LoVo (cell line): ENCODE measurements at regions not wholly inside any gene's neighbourhood (a gene's known extent, or its start where the extent isn't known, plus 50 kb on each side); places are given as distances from the start of the nearest gene placed in this dataset.

ENCODE experiments used
- DNase-seq: peaks from one replicate; pipeline ENCODE4 v3.0.0-alpha.2; 2016; ENCODE audit warnings: low spot score

GRCh38 chr21:14722841-14723483 is 176.8 kb upstream of the SAMSN1 start:
- DNase-seq: no peak

DNA sequence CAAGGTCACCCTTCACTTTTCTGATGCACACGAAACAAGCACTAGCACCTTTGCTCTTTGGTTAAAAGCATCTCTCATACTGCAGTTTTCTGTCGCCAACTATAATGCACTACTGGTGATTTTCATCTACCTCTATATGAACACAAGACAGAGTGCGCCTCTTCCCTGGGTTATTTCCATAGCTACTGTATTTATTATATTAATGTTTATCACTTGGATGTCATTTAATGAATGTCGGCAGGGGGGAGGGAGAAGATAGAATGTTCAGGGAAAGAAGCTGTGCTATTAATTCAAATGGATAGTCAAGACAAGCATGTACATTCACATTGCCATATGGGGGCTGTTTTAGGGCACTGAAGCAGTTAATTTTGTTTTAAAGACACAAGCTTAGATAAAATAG is 174.1 kb upstream of the SAMSN1 start:
- DNase-seq: no peak

- no peak for DNase-seq
Observed at GRCh38 chr21:14718951-14719350, 172.8 kb upstream of the SAMSN1 start.

DNA sequence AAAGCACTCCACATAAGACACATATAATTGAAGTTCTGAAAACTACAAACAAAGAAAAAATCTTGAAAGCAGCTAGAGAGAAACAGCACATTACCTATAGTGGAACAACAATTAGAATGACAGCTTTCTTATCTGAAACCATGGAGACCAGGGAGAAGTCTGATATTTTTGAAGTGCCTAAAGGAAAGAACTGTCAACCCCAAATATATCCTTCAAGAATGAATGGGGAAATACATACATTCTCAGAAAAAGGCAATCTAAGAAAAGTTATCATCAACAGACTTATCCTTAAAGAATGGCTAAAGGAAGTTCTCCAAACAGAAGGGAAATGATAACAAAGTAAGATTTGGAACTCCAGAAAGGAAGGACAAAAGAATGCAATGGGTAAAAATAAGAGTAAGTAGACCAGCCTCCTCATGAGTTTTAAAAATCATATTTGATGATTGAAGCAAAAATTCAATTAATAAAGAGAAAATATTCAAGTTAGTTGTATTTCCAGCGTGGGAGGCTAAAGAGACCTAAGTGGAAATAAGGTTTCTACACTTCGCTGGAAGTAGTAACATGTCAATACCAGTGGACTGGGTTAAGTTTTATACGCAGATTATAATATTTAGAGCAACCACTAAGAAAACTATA is 170.8 kb upstream of the SAMSN1 start:
- DNase-seq: no peak

DNA sequence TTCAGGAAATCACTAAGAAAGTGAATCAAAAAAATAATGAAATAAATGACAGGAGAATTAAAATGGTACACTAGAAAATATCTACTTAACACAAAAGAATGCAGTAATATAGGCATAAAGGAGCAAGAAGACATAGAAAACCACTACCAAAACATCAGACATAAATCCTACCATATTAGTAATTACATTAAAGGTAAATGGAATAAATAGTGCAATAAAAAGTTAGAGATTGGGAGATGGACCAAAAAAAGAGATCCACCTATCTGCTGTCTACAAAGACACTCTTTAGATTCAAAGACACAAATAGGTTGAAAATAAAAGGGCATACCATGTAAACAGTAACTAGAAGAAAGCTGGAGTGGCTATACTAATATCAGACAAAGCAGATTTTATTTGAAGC is 167.0 kb upstream of the SAMSN1 start:
- DNase-seq: no peak

DNA sequence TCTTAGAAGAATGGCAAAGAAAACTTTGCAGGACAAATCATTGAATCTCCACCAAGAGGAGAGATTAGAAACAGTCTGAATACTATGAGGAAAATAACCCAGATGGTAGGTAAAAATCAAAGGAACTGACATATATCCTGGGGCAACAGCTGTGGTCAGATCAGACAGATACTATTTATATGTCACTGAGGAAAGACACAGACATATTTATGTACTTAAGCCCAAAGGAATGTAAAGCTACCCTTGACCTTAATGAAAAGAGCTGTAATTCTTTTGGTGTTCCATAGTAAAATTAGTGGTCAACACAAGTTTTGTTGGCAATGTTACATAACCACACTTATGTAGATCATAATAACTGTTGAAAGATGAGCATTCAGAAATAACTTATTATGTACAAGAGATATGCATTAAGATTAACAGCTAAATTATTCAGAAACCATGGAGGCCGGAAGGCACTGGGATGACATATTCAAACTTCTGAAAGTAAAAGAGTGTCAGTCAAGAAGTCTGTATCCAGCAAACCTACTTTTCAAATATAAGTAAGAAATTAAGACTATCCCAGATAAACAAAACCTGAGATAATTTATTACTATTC is 166.1 kb upstream of the SAMSN1 start:
- DNase-seq: no peak

DNA sequence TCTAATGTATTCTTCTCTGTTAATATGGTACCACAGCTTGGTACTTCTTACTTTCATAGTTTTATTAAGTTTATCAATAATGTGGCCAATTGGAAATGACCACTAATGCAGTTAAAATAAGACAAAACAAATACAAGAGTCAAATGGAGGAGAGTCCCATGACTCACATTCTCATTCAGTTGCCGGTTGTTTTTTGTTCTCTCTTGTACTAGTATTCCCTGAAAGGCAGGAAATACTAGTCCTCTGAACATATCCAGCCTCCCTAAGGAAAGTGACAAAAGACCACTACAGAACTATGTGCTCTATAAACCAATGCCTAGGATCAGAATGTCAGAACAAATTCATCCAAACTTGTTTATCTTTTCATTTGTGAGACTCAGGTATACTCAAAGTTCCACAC is 165.2 kb upstream of the SAMSN1 start:
- DNase-seq: no peak

DNA sequence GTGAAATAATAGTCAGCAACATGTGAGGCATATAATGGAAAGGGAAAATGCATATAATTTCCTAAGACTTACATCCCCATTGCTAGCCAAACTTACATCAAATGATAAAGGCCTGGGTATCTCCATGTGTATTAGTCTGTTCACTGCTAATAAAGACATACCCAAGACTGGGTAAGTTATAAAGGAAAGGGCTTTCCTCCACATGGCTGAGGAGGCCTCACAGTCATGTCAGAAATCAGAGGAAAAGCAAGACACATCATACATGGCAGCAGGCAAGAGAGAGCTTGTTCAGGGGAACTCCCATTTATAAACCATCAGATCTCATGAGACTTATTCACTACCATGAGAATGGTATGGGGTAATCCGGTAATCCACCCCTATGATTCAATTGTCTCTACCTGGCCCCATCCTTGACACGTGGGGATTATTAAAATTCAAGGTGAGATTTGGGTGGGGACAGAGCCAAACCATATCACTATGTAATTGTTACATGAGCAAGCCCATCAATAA is 161.5 kb upstream of the SAMSN1 start:
- no peak for DNase-seq

GRCh38 chr21:14706712-14707510 is 160.8 kb upstream of the SAMSN1 start:
- no peak for DNase-seq

GRCh38 chr21:14699433-14700407 is 153.6 kb upstream of the SAMSN1 start:
- DNase-seq: peak; percentile 16

- DNase-seq: no peak
Observed at GRCh38 chr21:14697769-14698168, 151.7 kb upstream of the SAMSN1 start.

- DNase-seq: no peak
Observed at GRCh38 chr21:14694817-14695216, 148.7 kb upstream of the SAMSN1 start.

GRCh38 chr21:14693997-14694396 is 147.9 kb upstream of the SAMSN1 start:
- DNase-seq: no peak

- DNase-seq: no peak
Observed at GRCh38 chr21:14691914-14692313, 145.8 kb upstream of the SAMSN1 start.

- no peak for DNase-seq
Observed at GRCh38 chr21:14690886-14691285, 144.8 kb upstream of the SAMSN1 start.

GRCh38 chr21:14688936-14689335 is 142.8 kb upstream of the SAMSN1 start:
- no peak for DNase-seq

DNA sequence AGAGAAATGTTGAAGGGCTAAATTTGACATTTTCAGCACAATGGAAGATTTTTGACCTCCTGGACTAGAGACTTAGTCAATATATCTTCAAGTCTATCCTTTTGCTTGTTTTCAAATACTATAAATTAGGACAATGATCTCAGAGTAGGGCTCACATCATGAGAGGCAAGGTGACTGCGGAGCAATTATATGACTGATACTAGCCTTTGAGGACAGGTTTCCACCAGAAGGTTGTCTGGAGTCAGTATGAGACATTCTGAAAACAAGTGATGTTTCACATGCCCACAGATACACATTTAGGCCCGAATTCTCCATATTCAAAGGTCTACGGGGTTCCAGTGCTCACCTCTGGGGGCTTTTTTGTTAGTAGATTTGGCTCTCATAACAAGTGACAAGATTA is 142.3 kb upstream of the SAMSN1 start:
- no peak for DNase-seq

GRCh38 chr21:14687268-14687625 is 141.1 kb upstream of the SAMSN1 start:
- DNase-seq: no peak

GRCh38 chr21:14686466-14687267 is 140.6 kb upstream of the SAMSN1 start:
- DNase-seq: no peak

DNA sequence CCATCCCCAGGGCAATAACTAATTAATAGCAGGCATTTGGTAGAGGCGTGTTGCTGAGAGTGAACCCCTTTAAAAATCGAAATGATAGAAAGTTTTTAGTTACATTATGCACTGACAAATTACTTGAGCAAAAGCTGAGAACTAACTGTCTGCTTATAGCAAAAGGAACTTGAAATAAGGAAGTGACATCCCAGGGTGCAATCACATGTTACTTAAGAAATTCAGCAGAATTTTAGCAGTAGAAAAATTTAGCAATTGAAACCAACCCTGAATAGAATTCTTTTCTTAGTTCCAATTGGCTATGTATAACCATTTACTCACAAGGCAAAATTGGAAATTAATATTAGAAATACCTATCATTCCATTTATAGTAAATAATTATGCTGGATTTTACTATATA is 139.5 kb upstream of the SAMSN1 start:
- no peak for DNase-seq

GRCh38 chr21:14684071-14684470 is 138.0 kb upstream of the SAMSN1 start:
- DNase-seq: no peak
